Heart left ventricle (tissue), 16 donors: ENCODE measurements at regions not wholly inside any gene's neighbourhood (a gene's known extent, or its start where the extent isn't known, plus 50 kb on each side); places are given as distances from the start of the nearest gene placed in this dataset.

Source experiments
- ATAC-seq, 4 donors: fragments of 200-7000 bp; cut with Tn5 transposase; one replicate each; pipeline ENCODE4 v1.9.1; 2020 to 2022; ENCODE audit warnings: moderate library complexity in 4 of 4, mild to moderate bottlenecking in 3 of 4, moderate number of reproducible peaks in 1 of 4
- DNase-seq, 5 donors: peaks; one replicate each; pipeline ENCODE4 v3.0.0-alpha.2; 2020
- H3K27ac ChIP-seq, 12 donors: fragments of 200-600 bp; sonication (generic) in 4 of 12; one replicate each; pipeline versions ENCODE4 v1.5.0 to v1.8.0; 2016 to 2022; ENCODE audit warnings: mild to moderate bottlenecking in 2 of 12
- H3K27me3 ChIP-seq, 9 donors: fragments of 200-600 bp; sonication (generic) in 2 of 9; one replicate each; pipeline versions ENCODE4 v1.5.1 to v1.8.0; 2016 to 2022; ENCODE audit warnings: mild to moderate bottlenecking in 3 of 9
- H3K36me3 ChIP-seq, 9 donors: fragments of 200-600 bp; sonication (generic) in 2 of 9; one replicate each; pipeline versions ENCODE4 v1.5.0 to v1.8.0; 2018 to 2022; ENCODE audit warnings: mild to moderate bottlenecking in 2 of 9
- H3K4me1 ChIP-seq, 12 donors: fragments of 200-600 bp; sonication (generic) in 4 of 12; one replicate each; pipeline versions ENCODE4 v1.5.0 to v1.8.0; 2016 to 2022; ENCODE audit warnings: mild to moderate bottlenecking in 3 of 12
- H3K4me3 ChIP-seq, 12 donors: fragments of 200-600 bp; sonication (generic) in 4 of 12; one replicate each; pipeline versions ENCODE4 v1.5.0 to v1.8.0; 2017 to 2022; ENCODE audit warnings: mild to moderate bottlenecking in 9 of 12, moderate library complexity in 4 of 12
- H3K9me3 ChIP-seq, 12 donors: fragments of 200-600 bp; sonication (generic) in 4 of 12; one replicate each; pipeline versions ENCODE4 v1.5.0 to v1.8.0; 2016 to 2022; ENCODE audit warnings: mild to moderate bottlenecking in 1 of 12
- POLR2A ChIP-seq, 2 donors: fragments of 450-650 bp; IDR thresholded peaks; one replicate each; pipeline ENCODE4 v1.6.1; 2017; ENCODE audit warnings: antibody characterized with exemption in 2 of 2, mild to moderate bottlenecking in 2 of 2, moderate library complexity in 2 of 2
- WGBS, 4 donors: extraction: QIAGEN DNeasy Blood & Tissue Kit in 2 of 4; methylation state at CpG; one replicate each; pipeline versions ENCODE4 v1.1.5 to v1.1.7; 2013 to 2018; 5-methylcytosine and 5-hydroxymethylcytosine counted together
- intact Hi-C, 10 donors: fragments of 100-400 bp; cut with DNase I; formaldehyde crosslinking; loops; one replicate each; pipeline versions ENCODE4 v1.11.1 to v1.14.2; 2022
- TF ChIP-seq, protein P1 (sequence below), 12 donors: fragments of 200-600 bp; sonication (generic) in 4 of 12; IDR thresholded peaks; one replicate each; pipeline versions ENCODE4 v1.5.0 to v1.8.0; 2018 to 2022; ENCODE audit warnings: antibody characterized with exemption in 12 of 12, mild to moderate bottlenecking in 5 of 12
- donor health status: ischemic (EF 13 %, LVEDD 7.1; RV severe dilation, severe dysfunction).
- donor health status: healthy with polysubstance abuse.
- donor health status: DM: no; HTN: yes; CAD: no.
- donor health status: DM: no; HTN: no; CAD: no.
- donor health status: ischemic (EF 25% LVEDD 6.9; RV normal size, moderate dysfunction).
- donor health status: ischemic (EF 25% LVEDD 5.7; RV mildly dilated, moderate dysfunction).
- donor health status: healthy.
- donor health status: DM: yes; HTN: yes; CAD: no.
- donor health status: ischemic (EF 35%, LVEDD 5.7; RV mildly dilated, moderate dysfunction).
- donor health status: nonischemic (EF 11% LVEDD 7.7; RV severe dilation, severe dysfunction).
- donor health status: DM: yes; HTN: yes; CAD: no.
- donor health status: PGD.
- donor health status: ischemic (EF 29% LVEDD 5.4; RV normal size, mild dysfunction).
- donor health status: nonischemic (EF 23%, LVEDD 6.1; RV moderate dilation, normal function).

DNA sequence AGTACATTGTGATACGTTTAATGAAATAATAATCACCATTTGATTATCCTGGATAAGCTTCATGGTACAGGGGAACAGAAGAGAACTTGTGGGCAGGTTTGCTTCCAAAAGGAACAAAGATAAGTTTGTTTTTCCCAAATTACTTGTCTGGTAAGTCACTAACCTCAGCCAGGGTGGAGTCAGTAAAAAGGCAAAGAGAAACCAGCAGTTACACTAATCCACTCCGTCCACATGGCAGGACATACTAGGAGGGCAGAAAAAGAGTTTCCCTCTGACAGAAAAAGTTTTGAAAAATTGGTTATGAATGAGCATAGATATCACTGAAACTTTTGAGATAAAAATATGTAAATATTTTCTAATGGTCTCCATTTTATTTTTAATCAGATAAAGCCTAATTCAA lies 285.9 kb downstream of the IL15 start:
- no peaks in the 10 kb centered on the region for H3K9me3 ChIP-seq
- H3K36me3 ChIP-seq = no peaks in the 10 kb centered on the region
- 83 to 88% (median 86%) methylated on average over 2 of the region's 2 CpGs for WGBS, 4 donors
- no peaks in the 10 kb centered on the region for H3K27me3 ChIP-seq
- no peak overlapping the region for H3K27ac ChIP-seq
- H3K4me1 ChIP-seq = no peaks in the 10 kb centered on the region
- TF ChIP-seq POLR2A (IDR thresholded peaks at IDR 0.05) = no peak
- TF ChIP-seq, protein P1, sequence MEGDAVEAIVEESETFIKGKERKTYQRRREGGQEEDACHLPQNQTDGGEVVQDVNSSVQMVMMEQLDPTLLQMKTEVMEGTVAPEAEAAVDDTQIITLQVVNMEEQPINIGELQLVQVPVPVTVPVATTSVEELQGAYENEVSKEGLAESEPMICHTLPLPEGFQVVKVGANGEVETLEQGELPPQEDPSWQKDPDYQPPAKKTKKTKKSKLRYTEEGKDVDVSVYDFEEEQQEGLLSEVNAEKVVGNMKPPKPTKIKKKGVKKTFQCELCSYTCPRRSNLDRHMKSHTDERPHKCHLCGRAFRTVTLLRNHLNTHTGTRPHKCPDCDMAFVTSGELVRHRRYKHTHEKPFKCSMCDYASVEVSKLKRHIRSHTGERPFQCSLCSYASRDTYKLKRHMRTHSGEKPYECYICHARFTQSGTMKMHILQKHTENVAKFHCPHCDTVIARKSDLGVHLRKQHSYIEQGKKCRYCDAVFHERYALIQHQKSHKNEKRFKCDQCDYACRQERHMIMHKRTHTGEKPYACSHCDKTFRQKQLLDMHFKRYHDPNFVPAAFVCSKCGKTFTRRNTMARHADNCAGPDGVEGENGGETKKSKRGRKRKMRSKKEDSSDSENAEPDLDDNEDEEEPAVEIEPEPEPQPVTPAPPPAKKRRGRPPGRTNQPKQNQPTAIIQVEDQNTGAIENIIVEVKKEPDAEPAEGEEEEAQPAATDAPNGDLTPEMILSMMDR (IDR thresholded peaks at IDR 0.05) = no peak
- no peak for ATAC-seq
- DNase-seq = no peak
- intact Hi-C loops = no loop called here
- no peak overlapping the region for H3K4me3 ChIP-seq

DNA sequence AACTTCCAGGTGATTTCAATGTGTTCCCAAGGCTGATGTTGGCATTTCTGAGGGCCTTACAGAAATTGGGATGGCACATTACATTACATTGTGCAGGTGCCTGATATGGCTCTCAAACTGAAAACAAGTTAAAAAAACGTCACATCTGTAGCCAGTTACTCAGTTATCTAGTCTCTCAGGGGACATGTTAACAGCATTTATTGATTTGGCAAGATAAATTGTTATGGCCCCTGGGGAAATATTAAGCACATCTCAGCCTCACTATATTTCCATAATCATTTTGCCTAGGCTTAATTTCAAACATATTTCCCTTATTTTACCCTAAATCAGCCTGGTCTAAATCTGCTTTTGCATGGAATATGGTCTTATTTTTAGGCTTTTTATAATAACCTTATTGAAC lies 290.0 kb downstream of the IL15 start:
- no peak for TF ChIP-seq POLR2A (IDR thresholded peaks at IDR 0.05)
- Histone ChIP-seq H3K27me3 (no peaks in the 10 kb centered on the region), H3K27ac (no peak overlapping the region), H3K36me3 (no peaks in the 10 kb centered on the region), H3K4me3 (no peak overlapping the region), H3K4me1 (no peaks in the 10 kb centered on the region), H3K9me3 (no peaks in the 10 kb centered on the region)
- DNase-seq (no peak), ATAC-seq (no peak)
- intact Hi-C loops = no loop called here
- WGBS, 4 donors = 0 to 21% (median 9%) methylated on average over 1 of the region's 1 CpG

DNA sequence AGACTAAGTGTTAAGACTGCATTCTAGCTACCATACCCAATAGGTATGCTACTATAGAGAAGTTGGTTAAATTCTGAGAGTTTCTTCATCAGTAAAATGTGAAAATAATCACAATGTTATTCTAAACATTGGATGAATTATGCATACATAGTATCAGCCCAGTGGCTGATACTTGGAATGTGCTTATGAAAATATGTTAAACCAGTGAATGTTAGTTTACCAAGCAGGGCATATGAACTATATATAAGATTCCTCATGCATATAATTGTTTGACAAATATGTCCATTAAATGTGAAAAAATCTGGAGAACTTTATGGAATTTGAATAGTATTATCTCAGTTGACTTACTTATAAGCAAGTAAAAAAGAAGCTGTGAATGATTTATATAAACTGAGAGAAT lies 296.1 kb downstream of the IL15 start:
- TF ChIP-seq, protein P1 (IDR thresholded peaks at IDR 0.05) = no peak
- no peak for TF ChIP-seq POLR2A (IDR thresholded peaks at IDR 0.05)
- Histone ChIP-seq H3K36me3 (no peaks in the 10 kb centered on the region), H3K27ac (no peak overlapping the region), H3K4me1 (no peaks in the 10 kb centered on the region), H3K9me3 (peaks cover 0 to 4% (median 0%) of the 10 kb centered on the region in 12 donors), H3K27me3 (no peaks in the 10 kb centered on the region), H3K4me3 (no peak overlapping the region)
- no peak for DNase-seq
- ATAC-seq = no peak
- intact Hi-C loops = no loop called here

DNA sequence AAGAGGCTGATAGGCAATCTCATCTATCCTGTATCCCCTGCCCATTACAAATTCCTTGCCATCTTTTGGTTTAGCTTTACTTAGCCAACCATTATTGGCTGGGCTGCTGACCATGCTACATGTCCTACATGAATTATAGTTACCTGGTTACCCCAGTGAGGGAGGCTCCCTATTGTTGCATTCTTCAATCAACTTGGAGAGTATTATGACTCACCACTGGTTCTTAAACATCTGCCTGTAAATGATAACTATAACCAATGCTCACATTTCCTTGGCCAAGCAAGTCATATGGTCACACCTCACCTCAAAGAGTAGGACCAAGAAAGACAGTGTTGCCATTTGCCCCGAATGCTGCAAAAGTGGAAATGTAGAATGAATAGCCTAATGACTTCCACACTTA lies 297.6 kb downstream of the IL15 start:
- H3K27me3 ChIP-seq = no peaks in the 10 kb centered on the region
- DNase-seq (no peak), ATAC-seq (no peak)
- no peak overlapping the region for H3K4me3 ChIP-seq
- intact Hi-C loops = no loop called here
- 78 to 89% (median 81%) methylated on average over 1 of the region's 1 CpG for WGBS, 4 donors
- H3K27ac ChIP-seq = no peak overlapping the region
- TF ChIP-seq, protein P1 (IDR thresholded peaks at IDR 0.05) = no peak
- peaks cover 0 to 18% (median 0%) of the 10 kb centered on the region in 12 donors for H3K9me3 ChIP-seq
- no peaks in the 10 kb centered on the region for H3K4me1 ChIP-seq
- H3K36me3 ChIP-seq = no peaks in the 10 kb centered on the region

DNA sequence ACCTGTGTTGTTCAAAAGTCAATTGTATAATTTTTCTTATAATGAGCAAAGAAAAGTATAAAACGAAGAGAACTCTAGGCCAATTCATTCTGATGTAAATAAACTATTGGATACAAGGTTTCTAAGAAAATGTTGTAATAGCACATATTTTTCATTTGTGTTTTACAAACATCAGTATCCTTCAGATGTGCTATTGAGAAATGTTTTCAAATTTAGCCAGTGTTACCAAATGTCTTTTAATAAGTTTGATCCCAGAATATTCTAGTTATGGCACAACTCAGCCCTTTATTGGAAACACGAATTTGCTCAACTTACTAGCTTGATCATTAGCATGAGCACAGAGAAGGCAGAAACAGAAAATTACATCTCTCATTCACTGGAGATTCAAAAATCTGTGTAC lies 319.3 kb downstream of the IL15 start:
- no peak for DNase-seq
- intact Hi-C loops = no loop called here
- H3K4me3 ChIP-seq = no peak overlapping the region
- H3K27ac ChIP-seq = no peak overlapping the region
- no peaks in the 10 kb centered on the region for H3K4me1 ChIP-seq
- no peaks in the 10 kb centered on the region for H3K27me3 ChIP-seq
- WGBS, 4 donors = 73 to 79% (median 76%) methylated on average over 2 of the region's 2 CpGs
- ATAC-seq = no peak
- TF ChIP-seq, protein P1 (IDR thresholded peaks at IDR 0.05) = no peak
- TF ChIP-seq POLR2A (IDR thresholded peaks at IDR 0.05) = no peak
- no peaks in the 10 kb centered on the region for H3K36me3 ChIP-seq
- peaks cover 0 to 4% (median 0%) of the 10 kb centered on the region in 12 donors for H3K9me3 ChIP-seq
